ENCODE measurements at regions not wholly inside any gene's neighbourhood (a gene's known extent, or its start where the extent isn't known, plus 50 kb on each side); places are given as distances from the start of the nearest gene placed in this dataset.
"Not testable (repeated sequence)": the region's sequence is repeated elsewhere in the genome, so short reads cannot be mapped to it uniquely, and the experiment has no call there.

DNA sequence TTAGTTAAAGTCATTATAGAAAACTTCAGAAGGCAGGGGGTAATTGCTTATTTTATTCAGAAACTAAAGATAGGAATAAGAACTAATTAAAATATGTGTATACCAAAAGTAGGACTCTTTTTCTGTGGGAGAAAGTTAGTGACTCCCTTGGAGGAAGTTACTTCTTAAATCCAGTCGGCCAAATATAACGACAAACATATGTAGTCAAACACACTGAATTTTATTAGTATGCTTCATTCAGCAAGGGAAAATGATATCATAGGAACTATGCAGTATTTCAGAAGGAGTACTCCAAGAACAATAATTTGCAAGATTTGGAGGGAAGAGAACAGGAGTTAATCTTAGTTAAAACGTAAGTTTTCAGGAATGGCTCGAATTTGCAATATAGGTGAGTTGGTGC lies 432.6 kb downstream of the CYLC2 start:
- DNase-seq, result no peak

DNA sequence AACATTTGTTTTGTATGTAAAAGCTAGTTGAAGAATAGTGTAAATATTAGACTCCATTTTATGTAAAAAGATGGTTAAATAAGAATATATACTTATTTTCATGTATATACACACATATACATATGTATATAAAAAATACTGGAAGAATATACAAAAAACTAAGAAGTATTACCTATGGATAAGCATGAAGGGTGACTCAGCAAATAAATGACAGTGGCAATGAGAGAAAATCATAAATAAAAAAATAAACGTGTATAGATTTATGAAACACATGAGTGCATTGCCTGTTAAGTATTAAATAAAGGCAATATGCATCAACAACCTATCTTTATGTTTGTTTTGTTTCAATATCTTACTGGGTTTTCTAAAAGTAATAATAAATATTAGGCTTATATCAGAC lies 435.3 kb downstream of the CYLC2 start:
- no peak for DNase-seq

DNA sequence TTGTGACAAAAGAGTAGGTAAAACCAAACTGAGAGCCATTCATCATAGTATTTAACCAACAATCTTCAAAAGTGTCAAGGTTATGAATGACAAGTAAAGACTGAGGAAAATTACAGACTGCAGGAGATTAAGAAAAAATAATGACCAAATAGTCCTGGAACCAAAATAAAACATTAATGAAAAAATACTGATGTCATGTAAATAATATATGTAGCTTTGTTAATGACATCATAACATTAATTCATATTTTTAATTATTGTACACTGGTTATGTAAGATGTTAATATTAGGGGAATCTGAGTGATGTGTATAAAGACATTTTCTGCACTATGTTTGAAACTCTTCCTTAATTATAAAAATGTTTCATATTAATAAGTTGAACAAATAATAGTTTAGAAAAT lies 436.7 kb downstream of the CYLC2 start:
- no peak for DNase-seq

DNA sequence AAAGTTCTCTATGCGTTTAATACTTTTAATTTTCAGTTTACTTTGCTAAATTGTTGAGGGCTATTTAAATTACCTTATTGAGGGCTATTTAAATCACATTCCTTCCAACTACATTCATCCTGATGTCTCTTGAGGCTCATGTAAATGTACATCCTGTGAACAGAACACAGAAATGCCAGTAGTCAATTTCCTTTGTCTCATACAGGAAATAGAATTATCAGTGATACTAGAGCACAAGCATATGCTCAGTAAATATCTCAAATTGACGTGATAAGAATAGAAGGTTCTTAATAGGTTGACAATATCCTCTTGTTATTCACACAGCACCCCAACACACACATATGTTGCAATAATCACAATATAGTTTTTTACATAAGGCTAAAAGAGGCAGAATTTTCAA lies 449.0 kb downstream of the CYLC2 start:
- DNase-seq, result no peak

DNA sequence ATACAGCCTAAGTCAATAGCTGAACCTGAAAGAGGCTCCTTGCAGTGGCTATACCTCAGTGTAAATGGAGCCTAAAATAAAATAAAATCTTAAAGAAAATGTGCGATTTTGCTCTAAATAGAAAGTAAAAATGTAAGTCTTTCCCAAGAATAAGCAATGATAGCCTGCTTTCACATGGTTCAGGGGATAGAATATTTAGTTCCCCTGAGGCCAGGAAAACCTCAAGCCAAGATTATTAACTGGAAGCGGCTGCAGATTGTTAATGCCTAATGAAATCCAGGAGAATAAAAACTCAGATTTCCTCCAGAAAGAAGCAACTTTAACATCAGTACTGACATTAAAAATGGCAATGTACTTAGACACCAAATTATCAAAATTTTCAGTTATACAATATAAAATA lies 463.7 kb downstream of the CYLC2 start:
- DNase-seq, result no peak

DNA sequence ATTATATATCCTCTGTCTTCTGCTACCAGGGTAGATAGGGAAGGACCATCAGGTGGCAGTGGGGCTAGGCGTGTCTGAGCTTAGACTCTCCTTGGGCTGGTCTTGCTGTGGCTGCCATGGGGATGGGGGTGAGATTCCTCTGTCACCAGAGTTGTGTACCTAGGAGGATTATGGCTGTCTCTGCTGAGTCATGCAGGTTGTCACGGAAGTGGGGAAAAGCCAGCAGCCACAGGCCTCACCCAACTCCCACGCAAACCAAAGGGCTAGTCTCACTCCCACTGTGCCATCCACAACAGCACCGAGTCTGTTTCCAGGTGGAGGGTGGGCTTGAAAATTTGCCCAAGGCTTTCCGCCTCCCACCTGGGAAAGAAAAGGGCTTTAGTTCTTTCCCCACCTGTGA lies 476.1 kb downstream of the CYLC2 start:
- no peak for DNase-seq

DNA sequence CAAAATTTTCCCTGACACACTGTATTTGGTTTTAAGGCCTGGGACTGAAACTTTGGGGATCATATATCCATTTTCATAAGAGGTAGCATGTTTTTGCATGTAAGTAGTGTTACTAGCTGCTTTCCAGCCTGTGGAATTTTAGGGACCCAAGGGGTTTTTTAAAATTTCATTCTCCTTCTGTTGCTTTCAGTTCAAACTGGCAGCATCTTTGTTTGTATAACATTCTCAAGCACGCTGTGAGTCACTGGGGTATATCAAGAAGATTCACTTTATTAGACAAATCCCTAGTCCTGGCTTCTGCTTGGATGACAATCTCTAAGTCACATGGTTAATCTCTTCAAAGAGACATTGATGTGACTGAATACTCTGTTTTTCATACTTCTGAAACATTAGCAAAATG lies 479.0 kb downstream of the CYLC2 start:
- DNase-seq, result no peak

DNA sequence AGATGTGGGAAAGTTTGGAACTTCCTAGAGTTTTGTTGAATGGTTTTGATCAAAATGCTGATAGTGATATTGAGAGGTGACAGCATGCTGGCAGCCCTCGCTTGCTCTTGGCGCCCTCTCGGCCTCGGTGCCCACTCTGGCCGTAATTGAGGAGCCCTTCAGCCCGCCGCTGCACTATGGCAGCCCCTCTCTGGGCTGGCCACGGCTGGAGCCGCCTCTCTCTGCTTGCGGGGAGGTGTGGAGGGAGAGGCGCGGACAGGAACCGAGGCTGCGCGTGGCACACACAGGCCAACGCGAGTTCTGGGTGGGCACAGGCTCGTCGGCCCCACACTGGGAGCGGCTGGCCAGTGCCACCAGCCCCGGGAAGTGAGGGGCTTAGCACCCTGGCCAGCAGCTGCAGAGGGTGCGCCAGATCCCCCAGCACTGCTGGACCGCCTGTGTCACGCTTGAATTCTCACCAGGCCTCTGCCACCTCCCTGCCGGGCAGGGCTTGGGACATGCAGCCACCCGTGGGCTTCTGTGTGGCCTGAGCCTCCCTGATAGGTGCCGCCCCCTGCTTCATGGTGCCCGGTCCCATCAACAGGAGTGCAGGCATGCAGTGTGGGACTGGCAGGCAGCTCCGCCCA lies 488.5 kb downstream of the CYLC2 start:
- no peak for DNase-seq

DNA sequence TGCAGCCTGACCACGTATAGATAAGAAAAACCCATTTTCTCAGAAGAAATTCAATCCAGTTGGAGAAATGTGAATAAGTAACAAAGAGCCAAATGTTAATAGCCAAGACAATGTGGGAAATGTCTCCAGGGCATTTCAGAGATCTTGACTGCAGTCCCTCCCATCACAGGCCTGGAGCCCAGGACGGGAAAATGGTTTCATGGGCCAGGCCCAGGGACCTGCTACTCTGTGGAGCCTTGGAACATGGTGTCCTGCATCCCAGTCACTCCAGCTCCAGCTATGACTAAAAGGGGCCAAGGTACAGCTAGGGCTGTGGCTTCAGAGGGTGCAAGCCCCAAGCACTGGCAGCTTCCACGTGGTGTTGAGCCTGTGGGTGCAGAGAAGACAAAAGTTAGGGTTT lies 490.0 kb downstream of the CYLC2 start:
- no peak for DNase-seq

DNA sequence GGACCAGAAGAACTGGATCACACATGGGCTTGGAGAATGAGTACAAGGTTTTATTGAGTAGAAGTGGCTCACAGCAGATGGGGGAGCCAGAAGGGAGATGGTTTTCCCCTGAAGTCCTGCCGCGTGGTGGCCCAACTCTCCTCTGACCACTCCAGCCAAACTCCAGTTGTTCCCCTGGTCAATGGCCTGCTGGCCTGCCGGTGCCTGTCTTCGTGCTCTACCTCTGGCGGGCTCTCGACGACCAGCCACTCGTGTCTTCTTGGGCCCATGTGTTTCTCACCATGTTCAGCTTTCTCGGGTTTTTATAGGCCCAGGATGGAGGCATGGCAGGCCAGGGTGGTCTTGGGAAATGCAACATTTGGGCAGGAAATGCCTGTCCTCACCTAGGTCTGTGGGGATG lies 519.6 kb downstream of the CYLC2 start:
- DNase-seq, result no peak

DNA sequence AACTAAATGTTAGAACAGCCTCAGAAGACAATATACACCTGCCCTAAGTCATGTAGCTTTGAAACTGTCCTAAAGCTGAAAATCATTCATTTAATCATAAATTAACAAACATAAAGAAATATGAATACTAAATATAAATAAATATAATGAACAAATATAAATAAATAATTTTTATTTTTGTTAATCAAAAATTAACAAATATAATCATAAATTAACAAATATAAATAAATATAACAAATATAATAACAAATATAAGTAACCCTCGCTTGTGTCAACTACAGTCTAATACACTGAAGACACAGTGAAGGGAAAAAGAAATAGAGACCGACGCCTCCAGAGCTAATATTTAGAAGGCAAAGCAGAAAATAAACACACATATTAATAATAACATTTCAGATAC lies 527.3 kb downstream of the CYLC2 start:
- no peak for DNase-seq

DNA sequence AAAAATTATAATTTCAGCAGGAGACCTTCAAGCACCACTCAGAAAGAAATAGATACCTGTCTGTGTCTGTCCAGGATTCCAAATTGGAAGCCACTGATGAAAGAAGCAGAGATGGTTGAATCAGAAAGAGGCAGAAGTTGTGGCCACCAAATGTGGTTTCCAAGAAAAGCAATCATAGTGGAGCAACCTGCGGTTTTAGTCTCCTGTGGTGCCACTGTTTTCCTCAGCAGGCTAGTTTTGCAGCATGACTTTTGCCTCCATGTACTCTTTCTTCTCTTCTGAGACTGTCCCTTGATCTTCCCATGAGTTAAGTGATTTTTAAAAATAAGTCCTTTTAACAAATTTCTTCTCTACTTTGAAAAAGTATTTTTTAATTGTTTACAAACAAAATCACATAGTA lies 535.8 kb downstream of the CYLC2 start:
- no peak for DNase-seq

DNA sequence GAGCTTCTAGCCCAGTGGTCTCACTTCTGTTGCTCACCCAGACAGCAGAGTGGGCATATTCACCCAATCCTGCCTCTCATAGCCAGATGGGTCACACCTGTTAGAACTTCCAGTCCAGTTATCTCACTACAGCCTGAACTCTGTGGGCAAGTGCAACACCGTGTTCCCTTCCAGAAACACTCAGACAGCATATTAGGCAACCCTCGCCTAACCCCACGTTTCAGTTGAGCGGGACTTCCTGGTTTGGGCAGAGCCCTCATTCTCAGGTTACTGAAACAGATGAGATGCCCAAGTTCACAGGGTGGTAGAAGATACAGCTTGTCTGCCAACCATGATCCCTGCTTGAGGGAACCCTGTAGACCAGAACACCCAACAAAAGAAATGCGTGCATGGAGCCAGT lies 538.2 kb downstream of the CYLC2 start:
- no peak for DNase-seq

DNA sequence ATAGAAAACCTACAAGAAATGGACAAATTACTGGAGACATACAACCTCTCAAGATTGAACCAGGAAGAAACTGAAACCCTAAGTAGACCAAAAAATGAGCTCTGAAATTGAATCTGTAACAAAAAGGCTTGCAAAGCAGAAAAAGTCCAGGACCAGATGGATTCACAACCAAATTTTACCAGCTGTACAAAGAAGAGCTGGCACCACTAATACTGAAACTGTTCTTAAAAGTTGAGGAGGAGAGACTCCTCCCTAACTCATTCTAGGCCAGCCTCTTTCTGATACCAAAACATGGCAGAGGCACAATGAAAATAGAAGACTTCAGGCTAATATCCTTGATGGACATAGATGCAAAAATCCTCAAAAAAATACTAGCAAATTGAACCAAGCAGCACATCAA lies 542.3 kb downstream of the CYLC2 start:
- no peak for DNase-seq

DNA sequence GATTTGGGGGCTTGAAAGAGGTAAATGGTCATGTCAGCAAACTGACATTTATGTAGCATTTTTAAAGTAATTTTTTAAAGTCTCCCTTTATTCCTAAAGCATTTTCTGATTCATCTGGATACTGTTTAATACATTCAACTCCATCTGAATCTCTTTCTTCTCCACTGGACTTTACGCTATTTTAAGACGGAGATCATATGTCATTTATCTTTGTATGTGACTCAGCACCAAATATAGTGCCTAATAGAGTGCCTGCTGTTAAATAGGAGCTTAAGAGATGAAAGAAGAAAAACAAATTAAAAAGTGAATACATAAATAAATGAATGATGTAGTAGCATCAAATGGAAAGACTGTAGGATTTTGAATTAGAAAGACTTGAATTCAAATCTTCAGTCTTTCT lies 548.8 kb upstream of the SMC2 start:
- DNase-seq, result no peak

DNA sequence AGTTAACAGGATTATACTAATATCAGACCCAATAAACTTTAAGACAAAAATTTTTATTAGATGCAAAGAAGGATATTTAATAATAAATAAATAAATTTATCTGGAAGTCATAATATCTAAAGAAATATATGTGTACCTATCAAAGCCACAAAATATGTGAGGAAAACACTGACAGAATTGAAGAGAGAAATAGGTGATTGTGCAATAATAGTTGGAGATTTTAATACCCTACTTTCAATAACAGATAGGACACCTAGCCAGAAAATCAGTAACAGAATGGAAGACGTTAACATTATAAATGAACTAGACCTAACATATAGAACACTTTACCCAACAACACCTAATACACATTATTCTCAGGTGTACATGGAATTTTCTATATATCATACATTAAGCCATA lies 541.4 kb upstream of the SMC2 start:
- no peak for DNase-seq

DNA sequence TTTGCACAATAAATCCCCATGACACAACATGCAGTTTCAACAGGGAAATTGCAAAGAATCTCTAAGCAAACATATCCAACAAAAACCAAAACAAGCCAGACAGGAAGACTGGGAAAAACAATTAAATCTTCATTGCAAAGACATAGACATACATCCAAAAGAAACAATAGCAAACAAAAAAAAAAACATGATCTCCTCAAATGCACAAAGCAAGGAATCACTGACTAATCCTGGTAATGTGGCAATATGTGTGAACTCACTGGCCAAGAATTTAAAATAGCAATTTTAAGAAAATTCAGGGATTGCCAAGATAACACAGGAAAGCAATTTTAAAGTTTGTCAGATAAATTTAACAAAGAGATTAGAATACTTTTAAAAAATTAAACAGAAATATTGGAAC lies 520.1 kb upstream of the SMC2 start:
- no peak for DNase-seq

DNA sequence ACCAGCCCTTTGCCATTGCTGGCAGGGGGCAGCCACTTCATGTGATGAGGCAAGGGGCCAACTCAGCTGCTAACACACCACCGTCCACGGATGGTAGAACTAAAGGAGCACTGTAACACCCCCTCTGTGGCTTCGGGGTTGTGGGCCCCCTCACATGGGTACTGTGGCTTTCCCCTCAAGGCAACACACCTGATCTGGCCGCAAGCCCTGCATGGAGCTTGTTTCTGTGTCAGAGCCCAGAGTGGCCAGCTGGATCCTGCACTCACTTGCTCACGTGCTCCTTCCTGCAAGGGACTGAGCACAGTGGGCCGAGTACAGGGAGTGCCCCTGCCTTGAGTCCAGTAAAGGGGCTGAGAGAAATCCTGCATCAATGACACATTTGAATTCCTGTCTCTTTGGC lies 507.4 kb upstream of the SMC2 start:
- no peak for DNase-seq

DNA sequence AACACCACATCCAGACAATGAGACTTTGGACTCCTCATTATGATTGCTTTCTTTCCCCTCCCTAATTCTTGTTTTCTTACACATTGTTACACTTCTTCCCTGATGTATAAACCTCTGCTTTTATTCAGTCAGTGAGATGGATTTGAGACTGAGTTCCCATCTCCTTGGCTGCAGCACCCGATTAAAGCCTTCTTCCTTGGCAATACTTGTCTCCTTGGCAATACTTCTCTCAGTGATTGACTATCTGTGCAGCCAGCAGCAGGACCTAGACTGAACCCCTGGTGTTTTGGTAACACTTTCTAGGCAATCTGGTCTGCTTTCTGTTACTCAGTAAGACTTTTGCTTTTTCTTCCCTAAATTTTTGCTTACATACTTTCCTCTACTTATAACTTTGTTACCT lies 492.8 kb upstream of the SMC2 start:
- DNase-seq, result no peak

DNA sequence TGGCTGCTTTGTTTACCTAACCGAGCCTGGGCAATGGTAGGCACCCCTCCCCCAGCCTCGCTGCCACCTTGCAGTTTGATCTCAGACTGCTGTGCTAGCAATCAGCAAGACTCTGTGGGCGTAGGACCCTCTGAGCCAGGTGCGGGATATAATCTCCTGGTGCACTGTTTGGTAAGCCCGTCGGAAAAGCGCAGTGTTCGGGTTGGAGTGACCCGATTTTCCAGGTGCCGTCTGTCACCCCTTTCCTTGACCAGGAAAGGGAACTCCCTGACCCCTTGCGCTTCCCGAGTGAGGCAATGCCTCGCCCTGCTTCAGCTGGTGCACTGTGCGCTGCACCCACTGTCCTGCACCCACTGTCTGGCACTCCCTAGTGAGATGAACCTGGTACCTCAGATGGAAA lies 482.2 kb upstream of the SMC2 start:
- DNase-seq, result not testable (repeated sequence)

DNA sequence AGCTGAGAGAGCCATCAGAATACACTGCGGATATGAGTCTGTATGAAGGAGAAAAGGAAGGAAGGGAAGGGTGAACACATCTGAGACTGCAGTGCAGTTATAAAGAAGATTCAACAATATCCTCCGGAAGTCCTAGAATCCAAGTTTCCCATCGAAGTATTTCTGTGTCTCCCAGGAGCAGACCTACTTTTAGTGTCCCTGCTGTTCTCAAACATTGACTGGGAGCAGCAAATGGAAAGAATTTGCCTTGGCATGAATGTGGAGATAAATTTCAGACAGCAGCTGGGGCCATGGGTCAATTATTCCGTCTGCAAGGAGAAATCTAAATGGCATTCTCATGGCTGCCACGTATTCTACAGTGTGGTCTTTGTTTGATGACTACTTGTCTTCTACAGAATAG lies 478.1 kb upstream of the SMC2 start:
- no peak for DNase-seq

DNA sequence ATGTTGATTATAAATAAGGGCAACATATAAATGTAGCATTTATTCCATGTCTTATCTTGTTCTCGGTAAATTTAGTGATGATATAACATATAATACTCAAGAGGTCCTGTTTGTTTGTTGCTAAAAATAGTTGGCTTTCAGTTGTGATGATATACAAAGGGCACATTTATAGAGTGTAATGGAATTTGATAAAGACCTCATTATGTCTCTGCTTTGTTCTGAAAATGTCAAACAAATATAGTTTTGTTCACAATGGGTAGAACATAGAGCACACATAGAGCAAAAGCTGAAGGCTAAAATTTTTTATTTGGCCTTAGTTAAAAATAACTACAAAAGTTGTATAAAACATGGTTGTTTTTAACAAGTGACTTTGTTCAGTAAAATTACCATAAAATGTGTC lies 477.1 kb upstream of the SMC2 start:
- DNase-seq, result no peak

DNA sequence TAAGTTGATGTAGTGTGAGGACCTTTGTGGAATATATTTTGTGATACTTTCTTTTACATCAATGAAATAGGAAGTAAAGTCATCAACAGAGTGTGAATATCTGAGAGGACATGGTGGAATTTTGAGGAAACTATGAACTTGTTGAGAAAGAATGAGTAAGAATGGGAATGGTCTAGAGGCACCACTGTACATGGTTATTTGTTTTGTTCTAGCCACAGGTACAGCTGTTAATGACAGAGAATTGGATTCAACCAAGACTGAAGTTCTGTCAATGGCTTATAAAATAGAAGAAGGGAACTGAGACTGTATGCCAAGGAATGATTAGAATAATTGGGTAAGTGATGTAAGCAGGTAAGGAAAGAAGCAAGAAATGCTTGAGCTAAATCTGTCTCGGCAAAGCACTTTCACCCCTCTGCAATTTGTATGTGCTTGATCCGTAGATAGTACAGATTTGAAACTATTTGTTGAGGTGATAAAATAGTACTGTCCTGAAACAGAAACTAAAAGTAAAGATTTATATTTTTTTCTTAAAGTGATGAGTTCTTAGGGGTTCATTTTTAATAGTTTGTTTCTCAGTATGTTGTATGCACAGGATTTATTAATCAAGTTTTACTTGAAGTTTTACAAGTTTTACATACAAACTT lies 468.8 kb upstream of the SMC2 start:
- DNase-seq, result no peak

DNA sequence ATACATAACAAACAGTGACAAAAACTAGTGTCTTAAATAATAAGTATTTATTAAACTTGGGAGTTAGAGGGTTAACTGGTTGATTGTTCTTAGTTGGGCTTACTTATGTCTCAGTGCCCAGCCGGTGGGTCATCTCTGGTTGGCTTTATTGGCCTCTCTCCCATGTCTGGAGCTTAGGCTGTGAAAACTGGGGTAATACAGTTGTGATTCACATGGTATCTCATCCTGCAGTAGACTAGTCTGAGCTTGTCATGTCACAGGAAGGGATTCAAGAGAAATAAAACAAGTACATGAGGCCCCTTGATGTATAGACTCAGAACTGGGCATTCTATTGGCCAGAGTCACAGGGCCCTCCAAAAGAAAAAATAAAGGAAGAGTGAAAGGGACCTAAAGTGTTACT lies 466.4 kb upstream of the SMC2 start:
- no peak for DNase-seq

DNA sequence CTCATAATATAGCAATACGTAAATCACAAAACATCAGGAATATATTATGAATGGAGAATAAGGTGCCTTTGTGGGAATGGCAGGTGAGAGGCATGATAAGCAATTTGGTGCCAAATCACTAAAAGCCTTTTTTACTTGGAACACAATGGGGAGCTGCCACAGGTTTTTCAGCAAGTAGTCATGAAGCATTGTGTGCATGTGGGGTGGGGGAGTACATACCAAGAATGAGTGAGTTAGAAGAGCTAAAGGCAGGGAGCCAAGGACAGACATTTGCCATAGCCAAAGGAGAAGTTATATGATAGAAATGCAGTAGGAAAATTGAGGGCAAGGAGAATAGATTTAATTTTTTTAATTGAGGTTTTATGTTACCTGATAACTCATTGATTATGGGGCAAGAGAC lies 445.0 kb upstream of the SMC2 start:
- no peak for DNase-seq

DNA sequence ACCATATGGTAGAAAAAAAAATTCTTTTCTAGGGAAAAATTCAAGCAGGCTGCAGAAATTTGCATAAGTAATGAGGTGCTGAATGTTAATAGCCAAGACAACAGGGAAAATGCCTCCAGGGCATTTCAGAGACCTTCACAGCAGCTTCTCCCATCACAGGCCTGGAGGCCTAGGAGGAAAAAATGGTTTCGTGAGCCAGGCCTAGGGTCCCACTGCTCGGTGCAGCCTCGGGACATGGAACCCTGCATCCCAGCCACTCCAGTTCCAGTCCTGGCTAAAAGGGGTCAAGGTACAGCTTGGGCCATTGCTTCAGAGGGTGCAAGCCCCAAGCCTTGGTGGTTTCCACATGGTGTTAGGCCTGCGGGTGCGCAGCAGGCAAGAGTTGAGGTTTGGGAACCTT lies 436.0 kb upstream of the SMC2 start:
- DNase-seq, result no peak
